Activated gamma-delta T cell treated with anti-CD3 and anti-CD28 coated beads, Interleukin-2, amount 50 U/mL, for 16 hours (primary cell): ENCODE measurements at regions not wholly inside any gene's neighbourhood (a gene's known extent, or its start where the extent isn't known, plus 50 kb on each side); places are given as distances from the start of the nearest gene placed in this dataset.
A peak's percentile ranks its signal among the peaks of the same experiment; 100 is the strongest.

Source experiments
- DNase-seq: peaks from one replicate; pipeline ENCODE4 v3.0.0-alpha.2; 2020; ENCODE audit warnings: low read depth

GRCh38 chr12:111038941-111039340 is 118.6 kb upstream of the MYL2 start:
- DNase-seq = no peak

- no peak for DNase-seq
Measured at GRCh38 chr12:111038077-111038476, 117.7 kb upstream of the MYL2 start.

DNA sequence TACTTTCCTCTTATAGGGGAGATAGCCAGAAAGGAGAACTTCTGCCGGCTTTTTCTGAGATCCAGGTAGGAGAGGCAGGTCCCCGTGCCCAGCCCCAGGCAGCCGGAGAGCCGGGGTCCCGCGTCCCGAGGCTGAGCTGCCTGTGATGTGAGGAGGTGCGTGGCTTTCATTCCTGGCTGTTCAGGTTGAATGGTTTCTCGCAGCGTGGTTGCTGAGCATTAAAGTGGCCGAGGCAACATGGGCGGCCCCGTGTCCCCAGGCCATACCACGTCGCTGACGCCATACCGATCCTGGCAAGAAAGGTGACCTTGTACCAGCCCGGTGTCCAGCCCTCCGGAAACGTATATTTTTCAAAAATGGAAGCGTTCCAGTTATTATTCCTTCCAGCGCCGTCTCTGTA is 116.7 kb upstream of the MYL2 start:
- DNase-seq = no peak

DNA sequence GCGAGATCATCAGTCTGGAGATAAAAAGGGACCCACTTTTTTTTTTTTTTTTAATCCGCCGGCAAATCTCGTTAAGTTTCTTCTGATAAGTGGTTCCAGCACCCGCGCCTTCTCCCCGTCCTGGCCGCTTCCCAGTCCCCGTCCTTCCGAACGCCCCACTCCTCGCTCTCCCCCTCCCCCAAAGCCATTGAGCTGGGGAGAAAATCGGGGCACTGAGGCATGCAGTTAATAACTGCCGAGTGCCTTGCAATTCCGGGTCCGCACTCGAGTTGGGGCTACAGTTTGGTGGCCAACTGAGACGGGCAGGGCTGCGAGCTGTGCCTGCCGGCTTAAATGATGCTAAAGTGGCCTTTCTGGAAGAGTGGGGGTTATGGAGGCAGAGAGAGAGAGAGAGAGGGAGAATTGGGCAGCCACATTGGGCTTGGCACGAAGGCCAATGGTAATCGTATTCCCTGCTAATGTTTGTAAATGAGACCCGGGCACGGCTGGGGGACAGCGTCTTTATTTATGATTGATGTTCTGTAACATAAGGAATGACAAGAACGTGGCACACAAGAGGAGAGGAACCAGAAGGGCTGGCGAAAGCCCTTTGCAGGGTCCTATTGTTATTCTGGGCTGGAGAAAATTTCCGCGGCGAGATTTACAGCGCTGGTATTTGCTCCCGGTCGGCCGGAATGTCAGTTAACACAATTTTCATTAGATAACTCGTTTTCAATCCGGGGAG is 115.4 kb upstream of the MYL2 start:
- DNase-seq = no peak

GRCh38 chr12:111034886-111035577 is 114.7 kb upstream of the MYL2 start:
- DNase-seq = no peak

DNA sequence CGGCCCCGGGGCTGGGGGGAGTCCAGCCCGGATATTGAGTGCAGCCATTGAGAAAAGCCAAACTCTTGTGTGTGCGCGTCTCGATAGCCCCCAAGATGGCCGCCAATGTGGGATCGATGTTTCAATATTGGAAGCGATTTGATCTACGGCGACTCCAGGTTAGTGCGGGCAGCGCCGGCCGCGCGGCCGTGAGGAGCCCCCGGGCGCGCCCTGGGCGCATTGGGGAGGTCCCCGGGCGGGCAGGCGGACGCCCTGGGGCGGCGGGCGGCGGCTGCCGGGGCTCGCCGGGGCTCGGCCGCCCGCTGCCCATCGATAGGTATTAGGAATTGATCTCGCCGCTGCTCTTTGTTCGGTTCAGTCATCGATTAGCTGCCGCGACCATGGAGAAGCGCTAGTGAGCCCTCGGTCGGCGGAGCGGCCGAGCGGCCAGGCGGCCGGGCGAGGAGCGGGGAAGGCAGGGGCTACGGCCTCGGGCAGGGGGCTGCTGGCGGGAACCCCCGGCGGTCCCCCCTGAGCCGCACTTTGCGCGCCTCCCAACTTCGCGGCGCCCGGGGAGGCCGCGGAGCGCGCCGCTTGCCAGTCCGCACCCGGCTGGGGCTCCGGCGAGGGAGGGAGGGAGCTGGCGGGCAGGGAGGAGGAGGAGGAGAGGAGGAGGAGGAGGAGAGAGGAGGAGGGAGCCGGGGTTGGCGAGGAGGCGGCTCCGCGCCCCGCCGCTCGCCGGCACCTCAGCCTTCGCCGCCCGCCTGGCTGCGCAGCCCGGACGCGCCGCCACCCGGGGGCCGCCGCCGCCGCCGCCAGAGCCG is 113.9 kb upstream of the MYL2 start, which contains the start of gene CUX2:
Gene CUX2 (plus strand): TSS at position 83 of the 803 bp plus-strand sequence.
- no peak for DNase-seq

- no peak for DNase-seq
Measured at GRCh38 chr12:111033281-111034082, 113.1 kb upstream of the MYL2 start.

GRCh38 chr12:111032591-111032919 is 112.2 kb upstream of the MYL2 start:
- no peak for DNase-seq

DNA sequence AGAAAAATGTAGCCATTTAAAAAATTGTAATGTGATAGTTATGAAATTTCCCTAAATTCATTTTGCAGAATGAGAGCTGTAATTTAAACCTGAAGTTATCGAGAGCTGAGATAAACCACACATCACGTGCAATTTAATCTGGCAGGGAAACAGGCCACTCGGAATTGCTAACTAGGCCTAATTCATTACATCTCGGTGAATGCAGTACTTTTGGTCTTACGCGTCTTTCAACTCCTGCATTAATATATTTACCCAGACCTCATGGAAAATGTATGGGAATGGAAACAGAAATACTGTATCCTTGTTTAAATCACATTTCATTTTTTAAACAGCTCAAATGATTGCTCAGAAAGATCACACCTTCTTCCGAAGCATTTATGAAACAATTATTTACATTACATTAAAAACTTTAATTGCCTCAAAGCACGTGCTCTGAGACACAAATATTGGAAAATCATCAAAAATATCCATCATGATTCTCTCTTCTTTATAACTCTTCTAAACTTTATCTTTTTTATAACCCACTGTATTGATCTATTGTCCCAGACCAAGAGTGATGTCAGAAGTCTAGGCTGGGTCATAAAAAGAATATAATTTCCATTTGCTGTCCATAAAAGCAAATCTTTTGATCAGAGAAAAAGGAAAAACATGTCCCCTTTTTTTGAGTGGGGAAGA is 111.7 kb upstream of the MYL2 start:
- DNase-seq = no peak

- DNase-seq = no peak
Measured at GRCh38 chr12:111030800-111031199, 110.4 kb upstream of the MYL2 start.

DNA sequence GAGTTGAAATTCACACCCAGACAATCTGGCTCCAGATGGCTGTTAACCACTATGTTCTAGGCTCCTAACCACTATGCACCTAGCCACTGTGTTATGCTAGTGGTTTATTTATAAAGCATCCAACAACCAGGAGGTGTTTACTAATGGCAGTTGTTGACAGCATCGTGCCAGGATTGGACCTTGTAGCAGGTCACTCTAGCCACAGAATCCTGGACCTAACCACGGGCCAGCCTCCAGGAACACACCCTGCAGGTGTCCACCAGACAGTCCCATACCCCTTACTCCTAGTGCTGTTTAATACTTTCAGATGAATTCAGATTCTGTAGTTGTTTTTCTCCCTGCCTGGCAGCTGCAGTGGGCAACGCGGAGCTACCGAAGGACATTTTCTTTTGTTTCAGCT is 109.4 kb upstream of the MYL2 start:
- no peak for DNase-seq

DNA sequence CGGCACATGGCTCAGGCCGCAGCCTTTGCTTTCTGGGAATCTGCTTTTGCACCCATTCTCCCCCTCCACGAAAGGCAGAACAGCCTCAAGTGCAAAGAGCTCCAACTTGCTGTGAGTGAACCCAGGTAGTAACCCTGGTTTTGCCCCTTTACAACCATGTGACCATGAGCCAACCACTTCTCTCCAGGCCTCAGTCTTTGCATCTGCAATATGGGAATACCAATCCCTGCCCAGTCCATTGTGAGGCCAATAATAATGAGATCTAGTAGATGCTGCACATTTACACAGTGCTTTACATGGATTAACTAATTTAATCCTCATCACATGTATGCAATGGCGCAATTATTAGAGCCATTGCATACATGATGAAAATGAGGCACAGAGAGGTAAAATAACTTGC is 108.9 kb upstream of the MYL2 start:
- DNase-seq = no peak

- DNase-seq = no peak
Measured at GRCh38 chr12:111028830-111029229, 108.5 kb upstream of the MYL2 start.

DNA sequence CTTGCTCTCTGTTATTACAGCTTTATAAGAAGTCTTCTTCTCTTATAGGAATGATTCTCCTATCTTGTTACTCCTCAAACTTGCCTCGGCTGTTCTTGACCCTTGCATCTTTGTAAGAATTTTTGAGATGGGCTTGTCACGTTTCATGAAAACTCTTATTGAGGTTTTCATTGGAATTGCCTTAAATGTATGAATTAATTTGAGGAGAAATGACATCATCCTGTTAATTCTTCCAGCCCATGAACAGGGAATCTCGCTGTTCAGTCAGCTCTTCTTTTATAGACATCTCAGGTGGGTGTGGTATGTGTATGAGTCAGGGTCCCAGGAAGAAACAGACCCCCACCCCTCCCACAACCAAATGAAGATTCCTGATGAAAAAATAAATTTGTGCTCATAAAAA is 107.1 kb upstream of the MYL2 start:
- no peak for DNase-seq

GRCh38 chr12:111025792-111026430 is 105.5 kb upstream of the MYL2 start:
- DNase-seq = no peak

- DNase-seq = no peak
Measured at GRCh38 chr12:111025301-111025700, 104.9 kb upstream of the MYL2 start.

DNA sequence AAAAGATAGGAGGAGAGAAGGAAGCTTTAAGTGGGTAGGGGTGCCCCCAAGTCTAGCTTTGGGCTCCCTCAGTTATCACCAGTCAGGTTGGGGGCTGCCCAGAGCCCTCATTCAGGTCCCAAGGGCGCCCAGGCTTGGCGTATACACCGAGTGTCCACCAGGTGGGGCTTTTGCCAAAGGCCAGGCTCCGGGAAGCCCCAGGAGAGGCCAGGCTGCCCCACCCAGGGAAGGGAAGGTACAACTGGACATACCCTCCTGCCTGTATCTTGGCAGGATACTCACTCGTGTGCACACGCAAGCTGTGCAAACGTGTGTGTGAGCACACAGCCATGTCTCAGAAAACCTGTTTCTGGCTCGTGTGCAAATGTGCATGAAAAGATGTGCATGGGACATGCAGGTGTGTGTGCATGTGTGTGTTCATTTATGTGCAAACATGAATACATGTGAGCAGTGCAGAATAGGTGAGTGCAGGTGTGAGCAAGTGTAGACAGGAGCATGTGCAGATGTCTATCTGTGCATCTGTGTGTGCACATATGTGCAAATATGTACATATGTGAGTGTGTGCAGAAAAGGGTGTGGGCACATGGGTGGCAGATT is 103.9 kb upstream of the MYL2 start:
- DNase-seq = peak; percentile 12

GRCh38 chr12:111022386-111022785 is 102.0 kb upstream of the MYL2 start:
- DNase-seq = no peak

DNA sequence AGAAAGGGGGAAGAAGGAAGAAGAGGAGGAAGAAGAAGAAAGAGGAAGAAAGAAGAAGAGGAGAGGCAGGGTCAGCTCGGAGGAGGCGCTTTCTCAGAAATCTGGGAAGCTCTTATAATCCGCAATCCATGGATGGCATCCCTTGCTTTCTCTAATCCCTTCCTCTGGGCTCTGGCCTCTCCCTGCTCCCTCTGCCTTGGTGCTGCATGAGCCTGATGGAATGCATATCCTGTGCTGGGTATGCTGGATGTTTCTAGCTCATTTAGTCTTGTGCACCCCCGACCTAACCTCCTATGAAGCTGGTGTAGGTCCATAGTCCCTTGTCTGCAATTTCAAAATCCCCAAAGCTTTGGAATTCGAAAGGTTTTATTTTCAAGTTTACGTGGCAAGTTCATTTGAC is 94.2 kb upstream of the MYL2 start:
- DNase-seq = no peak

DNA sequence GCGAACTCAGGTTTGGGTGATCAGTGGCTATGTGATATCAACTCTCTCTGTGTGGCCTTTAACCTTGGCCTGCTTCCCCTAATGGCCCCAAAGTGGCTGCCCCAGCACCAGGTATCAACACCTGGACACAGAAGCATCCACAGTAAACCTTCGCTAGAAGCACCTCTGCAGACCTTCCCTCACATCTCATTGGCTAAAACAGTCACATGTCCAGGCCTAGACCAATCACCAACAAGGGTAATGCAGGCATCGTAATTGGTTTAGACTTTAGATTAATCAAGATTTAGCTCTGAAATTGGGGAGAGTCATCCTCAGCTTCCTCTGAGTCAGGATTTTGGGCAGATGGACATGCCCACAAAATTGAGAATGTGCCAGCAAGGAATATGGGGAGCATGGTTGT is 92.5 kb upstream of the MYL2 start:
- DNase-seq = no peak
